H1 (cell line): ENCODE measurements at regions not wholly inside any gene's neighbourhood (a gene's known extent, or its start where the extent isn't known, plus 50 kb on each side); places are given as distances from the start of the nearest gene placed in this dataset.

Source experiments
- CTCF ChIA-PET: fragments of 300-600 bp; sonication (Branson Sonifier 250); formaldehyde crosslinking; loops from one replicate; lab custom pipeline; 2021; ENCODE audit not compliant: partially characterized antibody; lab: Charles Lee
- POLR2A ChIA-PET: fragments of 300-600 bp; sonication (Branson Sonifier 250); formaldehyde crosslinking; loops from one replicate; lab custom pipeline; 2021; ENCODE audit warnings: inconsistent platforms; ENCODE audit not compliant: partially characterized antibody; lab: Charles Lee
- DNase-seq, 2 experiments: peaks; one replicate each; pipeline versions ENCODE4 v3.0.0 to v3.0.0-alpha.2; 2010 to 2022; ENCODE audit warnings: low spot score in 2 of 2, low read depth in 1 of 2, mixed read lengths in 1 of 2
- FAIRE-seq: peaks from 2 replicates; lab custom pipeline; 2011; peaks lifted over from hg19 to GRCh38; lab: Jason Lieb, UNC
- H2AFZ ChIP-seq: 2 replicates; pipeline ENCODE4 v1.8.1; 2012; ENCODE audit warnings: low read length, inconsistent platforms
- H2AK5ac ChIP-seq: 2 replicates; pipeline ENCODE4 v1.6.1; 2013; ENCODE audit warnings: low read depth, low read length
- H2BK120ac ChIP-seq: replicated peaks from 2 replicates; pipeline ENCODE3; 2013; ENCODE audit warnings: low read depth, low read length, inconsistent platforms
- H2BK12ac ChIP-seq: 2 replicates; pipeline ENCODE4 v1.6.1; 2013; ENCODE audit warnings: low read depth, low read length
- H2BK15ac ChIP-seq: 2 replicates; pipeline ENCODE4 v1.6.1; 2013; ENCODE audit warnings: low read length
- H2BK20ac ChIP-seq: 2 replicates; pipeline ENCODE4 v1.6.1; 2013; ENCODE audit warnings: low read length
- H2BK5ac ChIP-seq: 2 replicates; pipeline ENCODE4 v1.6.1; 2013; ENCODE audit warnings: low read depth, low read length
- H3K14ac ChIP-seq: 2 replicates; pipeline ENCODE4 v1.6.1; 2013; ENCODE audit warnings: inconsistent platforms; ENCODE audit not compliant: insufficient read length
- H3K18ac ChIP-seq: 2 replicates; pipeline ENCODE4 v1.6.1; 2013; ENCODE audit warnings: low read length; ENCODE audit errors: extremely low read depth
- H3K23ac ChIP-seq: 2 replicates; pipeline ENCODE4 v1.6.1; 2013; ENCODE audit warnings: inconsistent platforms; ENCODE audit not compliant: insufficient read length
- H3K23me2 ChIP-seq: 2 replicates; pipeline ENCODE4 v1.6.1; 2013; ENCODE audit warnings: low read depth, low read length
- H3K27ac ChIP-seq: 2 replicates; pipeline ENCODE4 v1.6.1; 2011; ENCODE audit warnings: low read depth, low read length, inconsistent platforms
- H3K27me3 ChIP-seq, 4 experiments: replicated peaks in 1 of 4; 1 replicate in 1 of 4; 2 replicates in 3 of 4; pipeline versions ENCODE4 v1.6.1 to v1.8.1; 2011 to 2013; ENCODE audit warnings: low read length in 3 of 4, mild to moderate bottlenecking in 3 of 4, inconsistent platforms in 2 of 4, mixed read lengths in 2 of 4, moderate library complexity in 1 of 4; ENCODE audit not compliant: control insufficient read depth in 3 of 4, insufficient read depth in 3 of 4; ENCODE audit errors: extremely low read depth in 1 of 4
- H3K36me3 ChIP-seq, 4 experiments: 2 replicates each; pipeline versions ENCODE4 v1.6.1 to v1.8.1; 2011 to 2013; ENCODE audit warnings: mild to moderate bottlenecking in 4 of 4, low read length in 3 of 4, moderate library complexity in 2 of 4, control low read depth in 1 of 4, inconsistent platforms in 1 of 4; ENCODE audit not compliant: insufficient read depth in 4 of 4, control insufficient read depth in 2 of 4
- H3K4ac ChIP-seq: replicated peaks from 2 replicates; pipeline ENCODE3; 2013; ENCODE audit warnings: low read length, low read depth, mixed read lengths, inconsistent platforms; ENCODE audit not compliant: insufficient read length
- H3K4me1 ChIP-seq, 4 experiments: replicated peaks in 1 of 4; 1 replicate in 1 of 4; 2 replicates in 3 of 4; pipeline versions ENCODE4 v1.6.1 to v1.8.1; 2011 to 2013; ENCODE audit warnings: low read length in 3 of 4, inconsistent platforms in 2 of 4, mixed read lengths in 1 of 4; ENCODE audit not compliant: insufficient read depth in 4 of 4, control insufficient read depth in 3 of 4
- H3K4me2 ChIP-seq, 2 experiments: 2 replicates each; pipeline versions ENCODE4 v1.6.1 to v1.8.1; 2011 to 2013; ENCODE audit warnings: low read depth in 2 of 2, low read length in 2 of 2, control low read depth in 1 of 2, inconsistent platforms in 1 of 2, mild to moderate bottlenecking in 1 of 2; ENCODE audit not compliant: insufficient read depth in 1 of 2
- H3K4me3 ChIP-seq, 4 experiments: fragments of 200-600, 300-600 bp in 1 of 4; sonication (generic), shearing (Covaris generic), sonication (Bioruptor Twin) in 1 of 4; 2 replicates each; pipeline versions ENCODE4 v1.5.1 to v1.8.1; 2011 to 2016; ENCODE audit warnings: low read length in 4 of 4, low read depth in 3 of 4, control low read depth in 2 of 4, inconsistent platforms in 2 of 4, mild to moderate bottlenecking in 2 of 4, mixed read lengths in 1 of 4, moderate library complexity in 1 of 4; ENCODE audit not compliant: insufficient read depth in 2 of 4; ENCODE audit errors: extremely low read depth in 1 of 4
- H3K56ac ChIP-seq: replicated peaks from 2 replicates; pipeline ENCODE3; 2013; ENCODE audit warnings: low read depth, mild to moderate bottlenecking, mixed read lengths, low read length, inconsistent platforms; ENCODE audit not compliant: insufficient read length
- H3K79me1 ChIP-seq: 2 replicates; pipeline ENCODE4 v1.6.1; 2013; ENCODE audit warnings: low read depth, low read length, control low read depth
- H3K79me2 ChIP-seq, 2 experiments: 2 replicates each; pipeline versions ENCODE4 v1.6.1 to v1.8.1; 2012 to 2013; ENCODE audit warnings: low read length in 2 of 2, mild to moderate bottlenecking in 2 of 2, inconsistent platforms in 1 of 2; ENCODE audit not compliant: insufficient read depth in 2 of 2, control insufficient read depth in 1 of 2
- H3K9ac ChIP-seq, 4 experiments: replicated peaks in 1 of 4; 1 replicate in 1 of 4; 2 replicates in 3 of 4; pipeline versions ENCODE4 v1.6.1 to v1.8.1; 2011 to 2013; ENCODE audit warnings: low read depth in 3 of 4, low read length in 3 of 4, control low read depth in 2 of 4, mild to moderate bottlenecking in 2 of 4, moderate library complexity in 2 of 4, inconsistent platforms in 1 of 4; ENCODE audit errors: extremely low read depth in 1 of 4
- H3K9me3 ChIP-seq, 2 experiments: 2 replicates each; pipeline versions ENCODE4 v1.6.1 to v1.8.1; 2012 to 2013; ENCODE audit warnings: mild to moderate bottlenecking in 2 of 2, moderate library complexity in 2 of 2, control low read depth in 1 of 2, inconsistent platforms in 1 of 2, low read depth in 1 of 2, low read length in 1 of 2, mixed read lengths in 1 of 2; ENCODE audit not compliant: insufficient read depth in 2 of 2
- H4K20me1 ChIP-seq, 2 experiments: replicated peaks in 1 of 2; 2 replicates each; pipeline versions ENCODE3 to v1.8.1; 2011 to 2013; ENCODE audit warnings: inconsistent platforms in 2 of 2, low read length in 2 of 2, mild to moderate bottlenecking in 1 of 2; ENCODE audit not compliant: insufficient read depth in 2 of 2, control insufficient read depth in 1 of 2
- H4K5ac ChIP-seq: 2 replicates; pipeline ENCODE4 v1.6.1; 2013; ENCODE audit warnings: low read length, low read depth, mixed read lengths, inconsistent platforms; ENCODE audit not compliant: insufficient read length
- H4K8ac ChIP-seq: 2 replicates; pipeline ENCODE4 v1.8.0; 2013; ENCODE audit warnings: mild to moderate bottlenecking, moderate library complexity, low read length, inconsistent platforms; ENCODE audit not compliant: insufficient read depth; ENCODE audit errors: extremely low read depth
- H4K91ac ChIP-seq: replicated peaks from 2 replicates; pipeline ENCODE3; 2013; ENCODE audit warnings: low read length, mixed read lengths, inconsistent platforms; ENCODE audit not compliant: insufficient read length
- BACH1 ChIP-seq: IDR thresholded peaks from 2 replicates; pipeline ENCODE4 v1.6.1; 2012; ENCODE audit warnings: low read length, improper control_type of control experiment
- BCL11A ChIP-seq, 2 experiments: IDR thresholded peaks; one replicate each; pipeline ENCODE4 v1.6.1; 2011; ENCODE audit warnings: low read depth in 2 of 2, low read length in 2 of 2, mild to moderate bottlenecking in 2 of 2
- GABPA ChIP-seq: IDR thresholded peaks from 2 replicates; pipeline ENCODE4 v1.6.1; 2011; ENCODE audit warnings: mild to moderate bottlenecking, low read length, moderate library complexity, borderline replicate concordance; ENCODE audit not compliant: insufficient read depth
- JUN ChIP-seq: IDR thresholded peaks from 2 replicates; pipeline ENCODE4 v1.6.1; 2011; ENCODE audit warnings: low read depth, mild to moderate bottlenecking, improper control_type of control experiment, low read length
- POLR2A ChIP-seq, 2 experiments: IDR thresholded peaks; 1 replicate in 1 of 2; 2 replicates in 1 of 2; pipeline ENCODE4 v1.6.1; 2011; ENCODE audit warnings: low read depth in 2 of 2, low read length in 2 of 2, mild to moderate bottlenecking in 2 of 2; ENCODE audit errors: control extremely low read depth in 1 of 2
- RNF2 ChIP-seq: fragments of 200-900, 300-1000 bp; sonication (generic); IDR thresholded peaks from 2 replicates; pipeline ENCODE4 v1.7.1; 2016; ENCODE audit warnings: borderline replicate concordance, low read depth, mild to moderate bottlenecking, antibody characterized with exemption, low read length; ENCODE audit not compliant: poor library complexity, severe bottlenecking; ENCODE audit errors: missing control alignments
- SIN3A ChIP-seq, 2 experiments: IDR thresholded peaks in 1 of 2; conservative IDR thresholded peaks in 1 of 2; 2 replicates each; pipeline ENCODE4 v1.6.1; 2011 to 2012; ENCODE audit warnings: low read length in 2 of 2, improper control_type of control experiment in 1 of 2, low read depth in 1 of 2, mild to moderate bottlenecking in 1 of 2
- SIRT6 ChIP-seq: IDR thresholded peaks from one replicate; pipeline ENCODE4 v1.7.1; 2012; ENCODE audit warnings: low read length, inconsistent platforms
- SP1 ChIP-seq: IDR thresholded peaks from 2 replicates; pipeline ENCODE4 v1.6.1; 2011; ENCODE audit warnings: low read depth, low read length
- TAF7 ChIP-seq: optimal IDR thresholded peaks from 2 replicates; pipeline ENCODE3; 2011; ENCODE audit warnings: low read depth, mild to moderate bottlenecking, inconsistent platforms, low read length, moderate library complexity, borderline replicate concordance
- WGBS, 2 experiments: shearing (Covaris generic) in 1 of 2; methylation state at CpG; one replicate each; pipeline versions ENCODE4 v1.1.6 to v1.1.7; 2013 to 2015; ENCODE audit warnings: low lambda C conversion rate in 2 of 2, mixed read lengths in 2 of 2, inconsistent platforms in 1 of 2, low coverage in 1 of 2, missing lambda C conversion rate in 1 of 2; ENCODE audit not compliant: insufficient replicate concordance in 2 of 2, insufficient coverage in 1 of 2, insufficient read length in 1 of 2; ENCODE audit errors: extremely low coverage in 1 of 2, missing lambda C conversion rate in 1 of 2; 5-methylcytosine and 5-hydroxymethylcytosine counted together

- no peaks in the 10 kb centered on the region for H3K4me1 ChIP-seq
- no peak overlapping the region for H4K91ac ChIP-seq
- no peak overlapping the region for H3K23ac ChIP-seq
- no peak overlapping the region for H4K5ac ChIP-seq
- no peaks in the 10 kb centered on the region for H3K79me1 ChIP-seq
- H3K27ac ChIP-seq: no peak overlapping the region
- H2AFZ ChIP-seq: no peak overlapping the region
- no peaks in the 10 kb centered on the region for H3K79me2 ChIP-seq
- DNase-seq (no peak), FAIRE-seq (no peak)
- TF ChIP-seq GABPA (no peak), SIN3A (conservative IDR thresholded peaks at IDR 0.05 in 1 of 2, IDR thresholded peaks at IDR 0.05 in 1 of 2; ENCODE audit: low read depth in 1 of 2, low read length in 2 of 2) (no peak), SIRT6 (no peak), POLR2A (IDR thresholded peaks at IDR 0.05; ENCODE audit: control extremely low read depth in 1 of 2, low read depth in 2 of 2, low read length in 2 of 2) (no peak), SP1 (no peak), JUN (no peak), RNF2 (no peak), BACH1 (no peak), TAF7 (no peak), BCL11A (IDR thresholded peaks at IDR 0.05; ENCODE audit: low read depth in 2 of 2, low read length in 2 of 2) (no peak)
- H3K36me3 ChIP-seq: no peaks in the 10 kb centered on the region
- no peak overlapping the region for H3K18ac ChIP-seq
- no peak overlapping the region for H2BK15ac ChIP-seq
- no peaks in the 10 kb centered on the region for H4K20me1 ChIP-seq
- no peak overlapping the region for H2AK5ac ChIP-seq
- no peak overlapping the region for H2BK5ac ChIP-seq
- H3K14ac ChIP-seq: no peak overlapping the region
- H3K9ac ChIP-seq: no peak overlapping the region
- no peak overlapping the region for H2BK120ac ChIP-seq
- 86% methylated on average over 1 of the region's 1 CpG; no CpG with 5 or more reads in 1 of the 2 experiments for WGBS, 2 experiments
- H3K9me3 ChIP-seq: no peaks in the 10 kb centered on the region
- no peak overlapping the region for H3K56ac ChIP-seq
- H3K4me3 ChIP-seq: no peak overlapping the region
- H3K4ac ChIP-seq: no peak overlapping the region
- H3K27me3 ChIP-seq: no peaks in the 10 kb centered on the region
- H3K23me2 ChIP-seq: no peaks in the 10 kb centered on the region
- POLR2A ChIA-PET: interaction anchor here (1.5 kb wide), 1 partner anchor 10 kb away, joined by 4 read pairs; no protein-coding TSS in a partner anchor
- CTCF ChIA-PET: interaction anchor here (0.6 to 1.2 kb wide), 4 partner anchors 10 to 1361 kb away, joined by 3 to 4 read pairs (median 3); no protein-coding TSS in a partner anchor
- H3K4me2 ChIP-seq: no peak overlapping the region
- no peak overlapping the region for H4K8ac ChIP-seq
- no peak overlapping the region for H2BK12ac ChIP-seq
- H2BK20ac ChIP-seq: no peak overlapping the region
Observed at GRCh38 chr14:56046546-56046945, 71.7 kb upstream of the PELI2 start.
